Spleen (tissue), 11 donors: ENCODE measurements at regions not wholly inside any gene's neighbourhood (a gene's known extent, or its start where the extent isn't known, plus 50 kb on each side); places are given as distances from the start of the nearest gene placed in this dataset.
"Not testable (repeated sequence)": the region's sequence is repeated elsewhere in the genome, so short reads cannot be mapped to it uniquely, and the experiment has no call there.

ENCODE experiments used
- DNase-seq: peaks from one replicate; pipeline ENCODE4 v3.0.0-alpha.2; 2020
- H3K27ac ChIP-seq, 8 donors: fragments of 200-600 bp; sonication (generic) in 7 of 8; 1 replicate in 4 of 8; 2 replicates in 4 of 8; pipeline versions ENCODE4 v1.5.0 to v1.8.0; 2016 to 2021; ENCODE audit warnings: inconsistent platforms in 4 of 8, mild to moderate bottlenecking in 4 of 8, moderate library complexity in 1 of 8
- H3K27me3 ChIP-seq, 7 donors: fragments of 200-600 bp; sonication (generic) in 6 of 7; replicated peaks in 1 of 7; 1 replicate in 4 of 7; 2 replicates in 3 of 7; pipeline versions ENCODE4 v1.5.0 to v1.8.0; 2016 to 2021; ENCODE audit warnings: inconsistent platforms in 3 of 7, mild to moderate bottlenecking in 1 of 7
- H3K36me3 ChIP-seq, 6 donors: fragments of 200-600 bp; sonication (generic) in 5 of 6; 1 replicate in 4 of 6; 2 replicates in 2 of 6; pipeline versions ENCODE4 v1.5.0 to v1.8.0; 2016 to 2021; ENCODE audit warnings: inconsistent platforms in 2 of 6
- H3K4me1 ChIP-seq, 6 donors: fragments of 200-600 bp; sonication (generic) in 5 of 6; 1 replicate in 3 of 6; 2 replicates in 3 of 6; pipeline versions ENCODE4 v1.5.0 to v1.8.0; 2016 to 2021; ENCODE audit warnings: inconsistent platforms in 3 of 6
- H3K4me3 ChIP-seq, 8 donors: fragments of 200-600 bp; sonication (generic) in 7 of 8; 1 replicate in 4 of 8; 2 replicates in 4 of 8; pipeline versions ENCODE4 v1.5.0 to v1.8.0; 2016 to 2021; ENCODE audit warnings: inconsistent platforms in 4 of 8, mild to moderate bottlenecking in 4 of 8, moderate library complexity in 2 of 8
- H3K9me3 ChIP-seq, 8 donors: fragments of 200-600 bp; sonication (generic) in 7 of 8; 1 replicate in 4 of 8; 2 replicates in 4 of 8; pipeline versions ENCODE4 v1.5.0 to v1.8.0; 2016 to 2021; ENCODE audit warnings: inconsistent platforms in 4 of 8
- CTCF ChIP-seq, 11 experiments: fragments of 200-600 bp in 7 of 11; fragments of 450-650 bp in 4 of 11; sonication (generic) in 4 of 11; IDR thresholded peaks in 8 of 11; conservative IDR thresholded peaks in 3 of 11; 1 replicate in 7 of 11; 2 replicates in 4 of 11; pipeline versions ENCODE4 v1.4.0 to v1.8.0; 2016 to 2021; ENCODE audit warnings: antibody characterized with exemption in 11 of 11, inconsistent platforms in 4 of 11, mild to moderate bottlenecking in 1 of 11
- POLR2A ChIP-seq, 3 donors: fragments of 450-650 bp; IDR thresholded peaks; one replicate each; pipeline ENCODE4 v1.5.1; 2017; ENCODE audit warnings: antibody characterized with exemption in 3 of 3, mild to moderate bottlenecking in 1 of 3
- POLR2AphosphoS5 ChIP-seq, 3 donors: sonication (generic); formaldehyde crosslinking; IDR thresholded peaks; one replicate each; pipeline ENCODE4 v1.5.1; 2017; ENCODE audit warnings: antibody characterized with exemption in 3 of 3
- WGBS, 5 donors: extraction: QIAGEN DNeasy Blood & Tissue Kit in 3 of 5; methylation state at CpG; one replicate each; pipeline versions ENCODE4 v1.1.5 to v1.1.7; 2013 to 2018; 5-methylcytosine and 5-hydroxymethylcytosine counted together
- intact Hi-C: fragments of 100-400 bp; cut with DNase I; formaldehyde crosslinking; loops from one replicate; pipeline ENCODE4 v1.15.0; 2023; ENCODE audit warnings: low total_unique reads
- donor health status: healthy with polysubstance abuse.
- donor health status: DM: no; HTN: no; CAD: no; lungs with moderate emphysema.
- donor health status: DM: no; HTN: no; CAD: no.
- donor health status: Bipolar disorder and iron deficiency.
- donor health status: healthy.
- donor health status: DM: no; HTN: no; CAD: no.
- donor health status: DM: yes; HTN: yes; CAD: no.

DNA sequence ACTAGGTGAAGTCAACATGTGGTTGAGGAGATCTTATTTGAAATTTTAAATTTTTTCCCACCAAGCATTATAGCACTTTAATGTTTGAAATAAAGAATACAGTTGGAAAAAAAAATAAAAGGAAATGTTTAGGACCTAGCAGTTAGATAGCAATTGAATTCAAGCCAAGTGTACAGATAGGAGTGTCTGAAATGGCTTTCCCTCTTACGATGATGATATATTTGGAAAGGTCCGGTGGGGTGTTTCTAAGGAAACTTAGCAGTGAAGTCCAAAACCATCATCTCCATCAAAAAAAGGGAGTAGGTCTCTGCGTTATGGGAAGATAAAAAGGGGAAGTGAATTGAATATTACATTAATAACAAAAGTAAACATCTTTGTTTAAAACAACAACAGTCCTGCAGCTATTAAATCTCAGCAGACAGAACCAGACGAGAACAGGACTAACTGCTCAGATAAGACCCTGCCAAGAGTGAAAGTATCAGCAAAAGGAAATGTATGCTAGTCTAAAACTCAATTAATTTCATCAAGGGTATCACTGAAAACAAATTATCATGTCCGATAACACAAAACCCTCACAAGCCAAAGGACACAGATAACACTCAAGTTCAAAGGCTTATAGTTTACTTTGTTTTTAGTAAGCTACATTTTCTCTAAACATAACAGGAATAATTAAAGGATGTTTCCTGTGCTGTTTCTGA, 242.0 kb downstream of the BMP4 start:
- TF ChIP-seq POLR2A (IDR thresholded peaks at IDR 0.05) (no peak), CTCF (IDR thresholded peaks at IDR 0.05 in 8 of 11, conservative IDR thresholded peaks at IDR 0.05 in 3 of 11) (no peak), POLR2AphosphoS5 (IDR thresholded peaks at IDR 0.05) (no peak)
- Histone ChIP-seq H3K4me3 (peak overlapping the region in 2 of 8 donors; percentile 6 to 27), H3K4me1 (no peaks in the 10 kb centered on the region), H3K36me3 (no peaks in the 10 kb centered on the region), H3K9me3 (peaks cover 0 to 12% (median 0%) of the 10 kb centered on the region in 8 donors), H3K27me3 (no peaks in the 10 kb centered on the region), H3K27ac (peak overlapping the region in 3 of 8 donors; percentile 9 to 33 (median 14))
- intact Hi-C loops = no loop called here
- DNase-seq = no peak
- WGBS, 5 donors = 24 to 35% (median 33%) methylated on average over 5 of the region's 5 CpGs

- H3K27me3 ChIP-seq, H3K27ac ChIP-seq, DNase-seq, H3K4me3 ChIP-seq, H3K36me3 ChIP-seq, H3K4me1 ChIP-seq, intact Hi-C loops: not testable (repeated sequence)
- 87 to 96% (median 94%) methylated on average over 3 of the region's 3 CpGs for WGBS, 5 donors
- peaks cover 0 to 12% (median 0%) of the 10 kb centered on the region in 8 donors for H3K9me3 ChIP-seq
Measured at GRCh38 chr14:53712901-53713300, 243.7 kb downstream of the BMP4 start.

- Histone ChIP-seq H3K27me3 (no peaks in the 10 kb centered on the region), H3K9me3 (peaks cover 0 to 12% (median 0%) of the 10 kb centered on the region in 8 donors), H3K36me3 (no peaks in the 10 kb centered on the region), H3K4me1 (no peaks in the 10 kb centered on the region), H3K4me3 (no peak overlapping the region), H3K27ac (no peak overlapping the region)
- 83 to 94% (median 89%) methylated on average over 4 of the region's 4 CpGs for WGBS, 5 donors
- no peak for TF ChIP-seq POLR2AphosphoS5 (IDR thresholded peaks at IDR 0.05)
- no peak for TF ChIP-seq CTCF (IDR thresholded peaks at IDR 0.05 in 8 of 11, conservative IDR thresholded peaks at IDR 0.05 in 3 of 11)
- TF ChIP-seq POLR2A (IDR thresholded peaks at IDR 0.05) = no peak
- DNase-seq = no peak
- intact Hi-C loops = no loop called here
Measured at GRCh38 chr14:53711205-53711604, 245.4 kb downstream of the BMP4 start.

DNA sequence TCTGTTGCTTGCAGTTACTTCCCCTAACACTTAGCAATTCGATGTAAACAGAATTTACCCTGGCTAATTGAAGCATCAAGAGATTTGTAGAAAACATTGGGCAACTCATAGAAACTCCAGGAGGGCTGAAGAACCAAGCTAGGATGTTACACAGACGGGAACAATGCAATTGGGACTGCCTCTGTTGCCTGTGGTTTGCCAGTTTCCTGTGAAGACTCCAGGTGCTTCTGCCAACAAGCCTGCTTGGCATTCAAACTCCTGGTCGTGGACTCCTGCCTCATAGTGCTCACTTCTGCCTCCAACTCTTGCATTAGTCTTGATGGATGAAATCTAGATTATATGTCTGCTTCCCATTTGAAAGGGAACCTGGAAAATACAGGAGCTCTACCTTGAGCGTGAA, 246.0 kb downstream of the BMP4 start:
- H3K4me3 ChIP-seq = no peak overlapping the region
- H3K9me3 ChIP-seq = peaks cover 0 to 12% (median 0%) of the 10 kb centered on the region in 8 donors
- intact Hi-C loops = no loop called here
- H3K27me3 ChIP-seq = no peaks in the 10 kb centered on the region
- DNase-seq = no peak
- no peaks in the 10 kb centered on the region for H3K36me3 ChIP-seq
- H3K4me1 ChIP-seq = no peaks in the 10 kb centered on the region
- H3K27ac ChIP-seq = no peak overlapping the region
- no peak for TF ChIP-seq CTCF (IDR thresholded peaks at IDR 0.05 in 8 of 11, conservative IDR thresholded peaks at IDR 0.05 in 3 of 11)
- no peak for TF ChIP-seq POLR2A (IDR thresholded peaks at IDR 0.05)
- TF ChIP-seq POLR2AphosphoS5 (IDR thresholded peaks at IDR 0.05) = no peak
- 67 to 72% (median 68%) methylated on average over 4 of the region's 4 CpGs for WGBS, 5 donors
